Gastrocnemius medialis (tissue), 4 donors: ENCODE measurements at regions not wholly inside any gene's neighbourhood (a gene's known extent, or its start where the extent isn't known, plus 50 kb on each side); places are given as distances from the start of the nearest gene placed in this dataset.

Experiments used
- POLR2A ChIP-seq, 2 donors: fragments of 450-650 bp; IDR thresholded peaks; one replicate each; pipeline ENCODE4 v1.6.1; 2017; ENCODE audit warnings: antibody characterized with exemption in 2 of 2, mild to moderate bottlenecking in 2 of 2, moderate library complexity in 2 of 2
- TF ChIP-seq, protein P1 (sequence below), 5 experiments: fragments of 450-650 bp in 3 of 5; fragments of 200-600 bp in 2 of 5; sonication (generic) in 2 of 5; IDR thresholded peaks in 4 of 5; conservative IDR thresholded peaks in 1 of 5; 1 replicate in 4 of 5; 2 replicates in 1 of 5; pipeline ENCODE4 v1.5.1; 2016 to 2019; ENCODE audit warnings: antibody characterized with exemption in 5 of 5, mild to moderate bottlenecking in 3 of 5, moderate library complexity in 3 of 5

DNA sequence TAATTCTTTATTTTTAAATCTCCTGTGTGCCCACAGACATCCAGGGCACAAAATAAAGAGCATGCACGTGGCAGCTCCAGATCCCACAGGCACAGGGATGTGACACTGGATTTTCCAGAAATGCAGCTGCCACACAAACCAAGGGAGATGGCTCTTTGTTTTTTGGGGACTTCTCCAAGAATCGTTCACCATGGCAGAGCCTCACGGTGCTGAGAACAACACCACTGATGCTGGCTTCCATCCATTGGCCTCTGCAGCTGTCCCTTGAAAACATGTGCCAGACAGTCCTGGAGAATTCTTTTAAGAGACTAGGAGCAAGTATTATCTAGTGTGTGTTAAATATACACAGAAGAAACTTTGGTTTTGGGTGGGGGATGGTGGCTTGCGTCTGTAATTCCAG is 73.2 kb upstream of the SLC22A11 start:
- TF ChIP-seq, protein P1, sequence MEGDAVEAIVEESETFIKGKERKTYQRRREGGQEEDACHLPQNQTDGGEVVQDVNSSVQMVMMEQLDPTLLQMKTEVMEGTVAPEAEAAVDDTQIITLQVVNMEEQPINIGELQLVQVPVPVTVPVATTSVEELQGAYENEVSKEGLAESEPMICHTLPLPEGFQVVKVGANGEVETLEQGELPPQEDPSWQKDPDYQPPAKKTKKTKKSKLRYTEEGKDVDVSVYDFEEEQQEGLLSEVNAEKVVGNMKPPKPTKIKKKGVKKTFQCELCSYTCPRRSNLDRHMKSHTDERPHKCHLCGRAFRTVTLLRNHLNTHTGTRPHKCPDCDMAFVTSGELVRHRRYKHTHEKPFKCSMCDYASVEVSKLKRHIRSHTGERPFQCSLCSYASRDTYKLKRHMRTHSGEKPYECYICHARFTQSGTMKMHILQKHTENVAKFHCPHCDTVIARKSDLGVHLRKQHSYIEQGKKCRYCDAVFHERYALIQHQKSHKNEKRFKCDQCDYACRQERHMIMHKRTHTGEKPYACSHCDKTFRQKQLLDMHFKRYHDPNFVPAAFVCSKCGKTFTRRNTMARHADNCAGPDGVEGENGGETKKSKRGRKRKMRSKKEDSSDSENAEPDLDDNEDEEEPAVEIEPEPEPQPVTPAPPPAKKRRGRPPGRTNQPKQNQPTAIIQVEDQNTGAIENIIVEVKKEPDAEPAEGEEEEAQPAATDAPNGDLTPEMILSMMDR (IDR thresholded peaks at IDR 0.05 in 4 of 5, conservative IDR thresholded peaks at IDR 0.05 in 1 of 5): no peak
- no peak for TF ChIP-seq POLR2A (IDR thresholded peaks at IDR 0.05)
